GM18519 (cell line): ENCODE measurements at regions not wholly inside any gene's neighbourhood (a gene's known extent, or its start where the extent isn't known, plus 50 kb on each side); places are given as distances from the start of the nearest gene placed in this dataset.

Source experiments
- ATAC-seq: cut with Tn5 transposase; IDR thresholded peaks from one replicate; pipeline ENCODE4 v1.9.1; 2021; ENCODE audit warnings: mild to moderate bottlenecking, moderate library complexity; ENCODE audit not compliant: unreplicated experiment, low FRiP score

DNA sequence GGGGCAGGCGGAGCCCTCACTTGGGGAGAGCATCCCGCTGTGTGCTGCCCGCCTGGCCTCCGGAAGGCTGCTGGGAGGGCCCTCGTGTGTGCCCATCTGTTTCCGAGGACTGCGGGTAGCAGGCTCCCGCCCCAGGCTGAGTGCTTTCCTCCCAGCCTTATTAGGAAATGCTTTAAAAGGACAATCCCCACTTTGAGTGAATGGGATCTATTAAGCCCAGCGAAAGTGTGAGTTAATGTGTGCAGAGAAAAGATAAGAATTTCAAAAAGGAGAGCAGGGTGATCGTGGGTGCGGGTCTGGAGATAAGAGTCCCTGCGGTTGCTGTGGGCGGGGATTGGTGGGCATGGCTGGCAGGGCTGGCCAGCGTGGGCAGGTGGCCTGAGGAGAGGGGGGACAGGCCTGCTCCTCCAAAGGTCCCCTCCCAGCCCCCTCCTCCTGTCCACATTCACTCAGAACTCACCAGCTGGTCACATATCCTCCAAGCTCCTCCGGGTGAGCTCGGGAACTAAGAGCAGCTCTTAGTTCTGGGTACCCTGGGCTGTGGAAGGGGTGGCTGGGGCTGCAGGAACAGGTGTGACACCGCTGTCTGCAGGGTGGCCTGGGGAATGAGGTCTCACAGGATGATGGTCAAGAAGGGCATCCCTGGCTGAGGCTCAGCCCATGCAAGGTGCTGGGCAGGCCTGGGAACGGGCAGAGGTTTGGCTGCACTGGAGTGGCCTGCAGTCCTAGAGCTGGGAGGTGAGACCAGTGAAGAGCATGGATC, 1260.3 kb downstream of the BRD1 start:
- ATAC-seq, result no peak

DNA sequence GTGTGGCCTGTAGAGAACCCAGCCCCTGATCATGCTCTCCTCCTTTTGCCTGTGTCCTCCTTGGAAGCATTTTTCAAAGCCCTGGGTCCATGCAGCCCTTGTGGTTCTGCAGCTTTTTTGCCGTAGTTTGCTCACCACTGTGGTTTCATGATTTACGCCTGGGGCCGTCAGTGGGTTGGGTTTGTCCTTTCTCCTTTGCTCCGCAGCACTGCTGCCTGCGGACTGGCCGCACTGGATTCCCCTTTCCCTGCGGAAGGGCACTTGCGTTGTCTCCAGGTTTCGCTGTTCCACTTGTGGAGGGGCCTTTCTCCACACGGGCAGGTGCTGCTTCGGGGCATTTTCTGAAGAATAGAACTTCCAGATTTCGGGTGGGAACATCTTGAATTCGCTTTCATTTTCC, 1260.9 kb downstream of the BRD1 start:
- no peak for ATAC-seq

- no peak for ATAC-seq
These were observed 1261.7 kb downstream of the BRD1 start for GRCh38 chr22:48565901-48566501.

- no peak for ATAC-seq
These were observed 1262.7 kb downstream of the BRD1 start for GRCh38 chr22:48564995-48565394.

- ATAC-seq, result no peak
These were observed 1263.7 kb downstream of the BRD1 start for GRCh38 chr22:48563966-48564330.

DNA sequence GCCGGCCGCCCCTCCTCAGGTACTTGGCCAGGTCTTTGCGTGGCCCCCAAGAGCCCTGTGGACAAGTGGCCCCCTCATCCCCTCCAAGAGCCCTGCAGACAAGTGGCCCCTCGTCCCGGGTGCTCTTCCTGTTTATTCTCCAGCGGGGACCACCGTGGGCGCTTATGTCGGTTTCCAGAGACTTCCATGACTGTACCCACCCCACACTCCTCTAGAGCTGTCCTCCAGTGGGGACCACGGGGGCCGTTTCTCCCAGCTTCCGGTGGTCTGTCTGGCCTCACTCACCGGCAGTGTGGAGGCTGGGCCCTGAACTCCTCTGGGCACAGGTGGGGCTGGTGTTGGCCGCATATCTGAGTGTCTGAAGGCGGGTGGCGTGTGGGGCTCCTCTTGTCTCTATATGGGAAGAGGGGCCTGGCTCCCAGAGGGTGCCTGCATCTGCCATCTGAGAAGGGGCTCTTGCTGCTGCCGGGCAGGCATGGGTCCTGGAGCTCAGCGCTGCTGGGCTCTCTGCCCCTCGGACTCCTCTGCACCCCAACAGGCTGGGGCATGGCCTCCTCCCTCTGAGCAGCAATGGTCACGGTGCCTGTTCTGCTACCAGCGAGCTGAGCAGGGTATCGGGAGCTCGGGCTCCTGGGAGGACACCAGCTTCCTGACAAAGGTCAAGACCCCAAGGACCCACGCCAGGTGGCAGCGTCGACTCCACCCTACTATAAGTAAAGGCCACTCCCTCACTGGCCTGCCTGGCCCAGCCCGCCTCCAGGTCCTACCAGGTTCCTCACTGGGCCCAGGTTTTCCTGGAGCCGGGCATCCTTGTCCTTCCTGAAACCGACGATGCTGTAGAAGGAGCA, 1264.3 kb downstream of the BRD1 start:
- ATAC-seq, result no peak

DNA sequence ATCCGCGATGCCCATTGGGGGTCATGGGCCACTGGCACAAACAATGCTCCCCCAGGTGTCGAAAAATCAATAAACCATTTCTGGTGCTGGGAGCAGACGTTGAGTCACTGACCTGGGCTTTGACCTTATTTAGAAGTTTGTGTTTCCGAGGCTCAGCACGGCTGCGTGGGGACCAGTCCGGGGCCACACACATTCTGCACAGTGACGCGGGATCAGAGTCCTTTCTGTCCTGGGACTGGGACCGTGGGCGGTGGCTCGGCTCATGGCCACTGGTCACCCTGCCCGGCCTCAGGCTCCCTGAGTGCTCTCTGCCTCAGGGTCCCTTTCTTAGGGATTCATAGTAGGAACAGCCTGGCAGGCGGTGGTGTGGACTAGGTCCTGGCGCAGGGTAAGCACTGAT, 1266.0 kb downstream of the BRD1 start:
- ATAC-seq, result no peak

DNA sequence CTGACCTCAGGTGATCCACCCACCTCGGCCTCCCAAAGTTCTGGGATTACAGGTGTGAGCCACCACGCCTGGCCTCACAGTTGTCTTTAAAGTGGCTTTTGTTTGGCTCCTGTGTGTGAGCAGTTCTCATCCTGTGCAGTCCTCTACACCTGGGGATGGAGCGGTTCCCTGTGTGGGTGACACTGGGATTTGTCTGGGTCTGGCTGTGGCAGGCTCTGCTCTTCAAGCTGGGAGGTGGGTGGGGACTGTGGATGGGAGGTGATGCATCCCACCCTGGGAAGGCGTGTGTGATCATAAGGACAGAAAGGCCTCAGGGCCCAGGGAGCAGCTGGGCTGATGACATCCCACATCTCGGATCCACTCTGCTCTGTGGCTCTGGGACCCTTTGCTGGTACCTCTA, 1266.8 kb downstream of the BRD1 start:
- no peak for ATAC-seq

DNA sequence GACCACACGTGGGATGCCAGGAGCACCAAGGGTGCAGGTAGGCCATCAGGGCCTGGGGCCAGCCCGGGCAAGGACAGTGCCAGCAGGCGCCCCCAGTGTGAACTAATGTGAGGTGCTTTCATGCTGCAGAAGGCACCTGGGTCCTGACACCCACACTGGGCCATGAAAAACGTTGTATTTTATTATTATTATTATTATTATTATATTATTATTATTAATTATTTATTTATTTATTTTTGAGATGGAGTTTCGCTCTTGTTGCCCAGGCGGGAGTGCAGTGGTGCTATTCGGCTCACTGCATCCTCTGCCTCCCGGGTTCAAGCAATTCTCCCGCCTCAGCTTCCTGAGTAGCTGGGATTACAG, 1267.3 kb downstream of the BRD1 start:
- ATAC-seq, result no peak

GRCh38 chr22:48559647-48560388, 1267.9 kb downstream of the BRD1 start:
- no peak for ATAC-seq

DNA sequence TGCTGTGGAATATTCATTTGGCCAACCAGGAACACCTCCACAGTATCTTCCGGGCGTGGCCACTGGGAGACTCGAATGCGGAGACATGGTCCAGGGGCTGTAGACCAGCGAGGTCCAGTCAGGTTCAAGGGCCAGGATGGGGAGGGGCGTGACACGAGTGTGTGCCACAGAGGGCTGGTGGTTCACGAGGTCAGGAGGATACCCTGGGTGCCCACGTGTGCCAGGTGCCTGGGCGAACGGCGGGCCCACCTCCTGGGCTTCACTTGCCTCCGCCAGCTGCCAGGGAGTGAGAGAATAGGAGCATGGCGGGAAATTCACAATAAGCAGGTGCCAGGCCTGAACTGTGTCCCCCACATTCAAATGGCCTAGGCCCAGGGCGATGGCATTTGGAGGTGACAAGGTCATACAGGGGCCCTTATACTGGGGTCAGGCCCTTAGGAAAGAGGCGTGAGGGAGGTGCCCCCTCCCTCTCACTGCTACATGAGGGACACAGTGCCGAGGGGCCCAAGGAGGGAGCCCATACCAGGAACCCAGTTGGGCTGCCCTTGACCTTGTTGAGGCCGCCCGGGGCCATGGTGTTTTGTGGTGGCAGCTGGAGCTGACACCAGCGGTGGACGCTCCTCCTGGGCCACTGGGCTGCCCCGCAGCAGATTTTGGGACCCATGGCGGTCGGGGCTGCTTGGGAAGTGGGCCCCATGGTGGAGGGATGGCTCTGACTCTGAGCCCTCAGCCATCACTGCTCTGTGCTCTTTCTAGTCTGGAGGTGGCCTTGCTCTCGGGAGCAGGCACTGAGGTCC, 1268.9 kb downstream of the BRD1 start:
- ATAC-seq, result no peak

DNA sequence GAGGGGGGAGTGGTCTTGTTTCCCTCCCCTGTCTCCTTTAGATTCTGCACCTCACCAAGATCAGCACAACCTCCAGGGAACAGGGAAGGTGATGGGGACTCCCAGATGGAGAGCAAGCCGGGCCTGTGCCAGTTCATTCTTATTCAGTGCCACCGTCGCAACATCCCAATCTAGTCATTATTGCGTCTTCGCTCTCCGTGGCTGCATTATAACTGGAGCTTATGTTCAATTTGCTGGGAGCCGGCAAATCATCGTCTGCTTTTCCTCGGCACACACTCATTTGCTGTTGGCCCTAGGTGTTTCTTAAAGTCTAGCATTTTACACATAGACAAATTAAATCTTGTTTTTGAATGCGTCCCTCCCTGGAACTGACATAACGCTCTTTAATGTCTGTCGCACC, 1269.7 kb downstream of the BRD1 start:
- ATAC-seq, result no peak

DNA sequence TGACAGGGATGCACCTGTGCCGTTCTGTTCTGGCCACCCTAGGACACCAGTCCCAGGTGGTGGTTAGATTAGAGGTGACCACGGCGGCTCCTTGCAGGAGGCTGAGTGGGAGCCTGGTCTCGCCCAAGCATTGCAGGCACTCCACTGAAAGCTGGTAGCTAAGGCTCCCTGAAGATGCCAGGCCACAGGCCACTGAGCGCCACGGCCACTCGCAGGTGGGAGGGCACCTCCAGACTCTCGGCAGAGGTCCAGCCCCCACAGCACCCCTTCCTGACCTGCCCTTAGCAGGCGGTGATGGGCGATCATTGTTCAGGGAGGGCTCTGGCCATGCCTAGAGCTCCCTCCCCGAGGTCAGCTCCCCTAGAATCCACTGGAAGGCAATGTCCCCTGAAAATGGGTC, 1270.2 kb downstream of the BRD1 start:
- ATAC-seq, result no peak

GRCh38 chr22:48556751-48557150, 1270.9 kb downstream of the BRD1 start:
- ATAC-seq, result no peak

GRCh38 chr22:48556222-48556621, 1271.5 kb downstream of the BRD1 start:
- ATAC-seq, result no peak

DNA sequence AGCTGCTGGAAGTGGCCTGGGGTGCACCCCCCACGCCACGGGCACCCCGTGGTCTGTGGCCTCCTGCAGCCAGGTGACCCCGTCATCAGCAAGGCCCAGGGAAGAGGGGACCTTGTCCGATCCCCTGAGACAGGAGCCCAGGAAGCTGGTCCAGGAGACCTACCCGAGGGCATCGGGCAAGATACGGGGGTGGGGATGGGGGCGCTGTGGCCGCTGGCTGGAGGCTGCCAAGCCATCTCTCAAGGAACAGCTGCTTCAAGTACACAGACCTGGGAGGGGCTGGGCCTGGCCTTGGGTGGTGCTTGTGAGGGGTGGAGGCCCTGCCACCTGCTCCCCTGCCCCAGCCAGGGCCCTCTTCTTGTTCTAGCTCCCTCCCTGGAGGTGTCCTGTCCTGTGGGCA, 1272.1 kb downstream of the BRD1 start:
- no peak for ATAC-seq

- no peak for ATAC-seq
These were observed 1272.6 kb downstream of the BRD1 start for GRCh38 chr22:48554893-48555572.

DNA sequence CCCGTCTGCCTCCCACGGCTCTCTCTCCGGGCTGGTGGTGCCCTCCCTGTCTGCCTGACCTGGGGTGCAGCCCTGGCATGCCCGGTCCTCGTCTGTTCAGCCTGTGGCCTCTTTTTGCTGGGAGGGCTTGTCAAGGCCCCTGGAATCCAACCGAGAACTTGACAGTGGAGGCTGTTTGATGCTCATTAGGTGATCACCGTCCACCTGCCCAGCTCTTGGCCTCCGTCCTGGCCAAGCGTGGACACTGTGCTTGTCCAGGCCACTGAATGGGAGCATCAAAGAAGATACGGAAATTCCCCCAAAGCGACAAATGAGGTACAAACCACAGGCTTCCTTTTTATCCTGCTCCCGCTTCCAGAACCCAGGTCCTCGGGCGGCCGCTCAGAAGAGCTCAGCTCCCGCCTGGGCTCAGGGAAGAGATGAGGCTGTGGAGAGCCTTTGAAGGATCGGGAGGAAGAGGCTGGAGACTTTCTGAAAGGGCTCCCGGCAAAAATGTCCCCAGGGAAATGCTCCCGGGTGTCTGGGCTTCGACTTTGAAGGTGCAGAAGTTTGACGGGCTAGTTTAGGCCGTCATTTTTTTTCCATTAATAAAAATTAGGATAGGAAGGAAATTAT, 1273.9 kb downstream of the BRD1 start:
- no peak for ATAC-seq

DNA sequence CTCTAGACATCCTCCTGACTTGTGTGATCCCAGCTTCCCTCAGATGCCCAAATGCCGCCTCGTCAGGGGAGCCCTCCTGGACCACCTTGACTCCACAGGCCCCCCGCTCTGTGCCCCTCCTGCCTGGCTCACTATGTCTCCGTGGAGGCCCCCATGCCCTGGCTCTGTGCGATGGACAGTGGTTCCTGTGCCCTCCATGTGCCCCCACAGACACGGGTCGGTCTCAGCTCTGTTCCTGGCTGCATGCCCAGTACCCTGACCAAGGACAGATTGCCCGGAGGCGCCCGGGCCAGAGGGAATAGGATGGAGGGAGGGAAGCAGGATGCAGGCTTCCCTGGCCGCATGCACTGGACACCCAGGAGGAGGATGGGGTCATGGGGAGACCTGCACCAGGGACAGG, 1274.6 kb downstream of the BRD1 start:
- no peak for ATAC-seq
